Thoracic aorta (tissue), 2 donors: ENCODE measurements at regions not wholly inside any gene's neighbourhood (a gene's known extent, or its start where the extent isn't known, plus 50 kb on each side); places are given as distances from the start of the nearest gene placed in this dataset.

Experiments used
- ATAC-seq: fragments of 150-250 bp; one replicate; pipeline ENCODE4 v1.8.0; 2017; ENCODE audit warnings: low read depth; ENCODE audit not compliant: insufficient number of reproducible peaks, low FRiP score
- DNase-seq: peaks from one replicate; pipeline ENCODE4 v3.0.0-alpha.2; 2020; ENCODE audit warnings: low spot score
- H3K27ac ChIP-seq, 2 donors: fragments of 200-600 bp; sonication (generic); 1 replicate in 1 of 2; 2 replicates in 1 of 2; pipeline ENCODE4 v1.5.1; 2016; ENCODE audit warnings: mild to moderate bottlenecking in 2 of 2, moderate library complexity in 2 of 2
- H3K27me3 ChIP-seq: fragments of 200-600 bp; sonication (generic); replicated peaks from 2 replicates; pipeline ENCODE4 v1.6.0; 2016; ENCODE audit warnings: mild to moderate bottlenecking; ENCODE audit not compliant: insufficient read depth
- H3K36me3 ChIP-seq: fragments of 200-600 bp; sonication (generic); one replicate; pipeline ENCODE4 v1.5.1; 2016
- H3K4me1 ChIP-seq, 2 donors: fragments of 200-600 bp; sonication (generic); 1 replicate in 1 of 2; 2 replicates in 1 of 2; pipeline versions ENCODE4 v1.5.1 to v1.6.0; 2016; ENCODE audit warnings: low read depth in 2 of 2, mild to moderate bottlenecking in 1 of 2; ENCODE audit not compliant: control insufficient read depth in 1 of 2
- H3K4me3 ChIP-seq: fragments of 200-600 bp; sonication (generic); 2 replicates; pipeline ENCODE4 v1.5.1; 2016; ENCODE audit warnings: mild to moderate bottlenecking
- H3K9me3 ChIP-seq: fragments of 200-600 bp; sonication (generic); 2 replicates; pipeline ENCODE4 v1.5.1; 2016
- CTCF ChIP-seq: fragments of 200-600 bp; sonication (generic); IDR thresholded peaks from one replicate; pipeline ENCODE4 v1.5.1; 2019; ENCODE audit warnings: antibody characterized with exemption

- Histone ChIP-seq H3K27ac (peak overlapping the region; percentile 81 to 89), H3K27me3 (no peaks in the 10 kb centered on the region), H3K36me3 (no peaks in the 10 kb centered on the region), H3K4me1 (peaks cover 36 to 97% of the 10 kb centered on the region in 2 donors), H3K9me3 (no peaks in the 10 kb centered on the region), H3K4me3 (no peak overlapping the region)
- TF ChIP-seq CTCF = no peak
- ATAC-seq (no peak), DNase-seq (no peak)
Observed at GRCh38 chr7:25844102-25844870, 307.7 kb upstream of the NFE2L3 start.

GRCh38 chr7:25845464-25845863, 306.5 kb upstream of the NFE2L3 start:
- H3K27ac ChIP-seq = peak overlapping the region; percentile 81 to 89
- H3K36me3 ChIP-seq = no peaks in the 10 kb centered on the region

DNA sequence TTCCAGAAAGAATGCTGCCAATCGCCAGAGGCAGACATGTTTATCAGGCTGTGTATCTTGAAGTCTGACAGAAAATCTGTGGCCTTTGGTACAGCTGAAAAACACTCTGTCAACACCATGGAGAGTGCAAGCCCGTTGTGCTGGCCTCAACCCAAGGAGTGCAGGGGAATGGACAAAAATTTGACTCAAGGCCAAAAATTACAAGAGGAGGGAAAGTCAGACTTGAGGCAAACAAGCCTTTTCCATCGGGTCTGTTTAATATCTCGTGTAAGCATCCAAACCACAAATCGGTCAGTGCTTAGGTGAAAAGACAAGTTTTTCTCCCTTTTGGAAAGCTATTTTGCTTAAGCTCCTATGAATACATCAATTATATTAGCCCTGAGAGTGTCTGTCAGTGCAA, 305.3 kb upstream of the NFE2L3 start:
- Histone ChIP-seq H3K4me1 (peaks cover 44 to 98% of the 10 kb centered on the region in 2 donors), H3K36me3 (no peaks in the 10 kb centered on the region), H3K27me3 (no peaks in the 10 kb centered on the region), H3K4me3 (no peak overlapping the region), H3K27ac (peak overlapping the region; percentile 81 to 89), H3K9me3 (no peaks in the 10 kb centered on the region)
- DNase-seq = no peak
- TF ChIP-seq CTCF = no peak
- ATAC-seq = no peak

More at GRCh38 chr7:25845464-25845863, 306.5 kb upstream of the NFE2L3 start:
- no peak for TF ChIP-seq CTCF
- H3K4me3 ChIP-seq = no peak overlapping the region
- no peak for DNase-seq
- peaks cover 41 to 98% of the 10 kb centered on the region in 2 donors for H3K4me1 ChIP-seq
- no peaks in the 10 kb centered on the region for H3K27me3 ChIP-seq
- no peaks in the 10 kb centered on the region for H3K9me3 ChIP-seq
- no peak for ATAC-seq

DNA sequence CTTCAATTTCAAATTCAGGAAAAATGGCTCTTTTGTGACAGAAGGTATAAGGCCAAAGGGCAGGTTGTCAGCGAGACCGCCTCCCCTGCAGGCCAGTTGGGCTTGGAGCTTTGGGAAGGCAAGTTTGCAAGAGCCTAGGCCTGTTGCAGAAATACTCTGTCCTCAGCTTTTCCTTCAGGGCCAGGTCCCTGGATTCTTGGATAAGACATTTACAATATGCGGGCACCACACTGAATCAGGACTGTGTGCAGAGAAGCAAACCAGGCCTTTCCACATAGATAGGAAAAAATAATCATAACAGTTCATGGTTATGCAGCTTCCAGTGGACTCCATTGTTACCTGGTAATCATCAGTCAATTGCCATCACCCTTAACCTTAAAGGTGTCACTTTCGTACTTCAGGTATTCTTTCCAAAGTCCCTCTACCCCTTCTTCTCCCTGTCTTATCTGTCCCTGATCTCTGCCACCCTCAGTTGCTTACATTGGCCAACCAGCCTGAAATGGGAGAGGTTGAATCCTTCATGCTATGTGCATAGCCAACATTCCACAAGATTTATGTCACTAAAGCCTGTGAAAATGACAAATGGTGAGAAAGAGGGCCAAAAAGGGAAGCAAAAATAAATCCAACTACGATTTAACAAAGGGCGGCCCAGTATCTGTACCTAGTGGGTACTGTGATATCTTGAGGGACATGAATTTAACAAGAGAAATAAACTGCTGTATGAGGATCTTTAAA, 304.5 kb upstream of the NFE2L3 start:
- ATAC-seq (no peak), DNase-seq (no peak)
- H3K4me3 ChIP-seq = no peak overlapping the region
- no peaks in the 10 kb centered on the region for H3K27me3 ChIP-seq
- H3K4me1 ChIP-seq = peaks cover 49 to 98% of the 10 kb centered on the region in 2 donors
- H3K9me3 ChIP-seq = no peaks in the 10 kb centered on the region
- H3K36me3 ChIP-seq = no peaks in the 10 kb centered on the region
- TF ChIP-seq CTCF = no peak
- peak overlapping the region; percentile 81 to 89 for H3K27ac ChIP-seq

DNA sequence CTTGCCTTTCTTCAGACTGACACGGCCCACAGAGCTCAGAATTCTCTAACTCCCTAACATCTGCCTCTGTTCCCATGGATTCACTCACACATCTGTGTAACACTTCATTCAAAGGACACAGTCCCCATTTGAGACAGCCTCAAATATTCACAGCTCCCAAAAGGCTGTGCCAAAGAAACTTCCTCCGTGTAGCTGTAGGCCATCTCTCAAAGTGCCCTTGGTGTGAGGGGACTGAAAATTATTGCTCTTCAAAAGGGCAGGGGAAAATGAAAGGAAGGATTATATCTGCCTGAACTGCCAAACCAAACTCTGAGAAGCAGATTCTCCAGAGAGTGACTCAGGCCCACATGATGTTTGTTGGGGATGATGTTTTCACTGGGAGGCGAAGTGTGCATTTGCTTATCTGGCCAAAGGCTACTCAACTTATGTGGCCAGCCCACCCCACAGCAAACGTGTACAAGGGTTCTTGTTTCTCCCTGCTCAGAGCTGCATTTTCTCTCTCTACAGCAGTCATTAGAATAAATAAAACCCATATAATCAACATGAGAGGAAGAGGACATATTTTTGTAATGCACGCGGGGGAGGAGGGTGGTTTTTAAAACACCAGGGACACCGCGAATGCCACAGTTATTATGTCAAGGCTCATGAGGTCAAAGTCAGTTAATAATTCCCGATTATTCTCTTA, 302.4 kb upstream of the NFE2L3 start:
- Histone ChIP-seq H3K27me3 (no peaks in the 10 kb centered on the region), H3K9me3 (no peaks in the 10 kb centered on the region), H3K27ac (peak overlapping the region; percentile 81 to 89), H3K4me1 (peaks cover 49 to 98% of the 10 kb centered on the region in 2 donors), H3K4me3 (no peak overlapping the region), H3K36me3 (no peaks in the 10 kb centered on the region)
- ATAC-seq (no peak), DNase-seq (no peak)
- TF ChIP-seq CTCF = no peak
